ENCODE measurements at regions not wholly inside any gene's neighbourhood (a gene's known extent, or its start where the extent isn't known, plus 50 kb on each side); places are given as distances from the start of the nearest gene placed in this dataset.
"Not testable (repeated sequence)": the region's sequence is repeated elsewhere in the genome, so short reads cannot be mapped to it uniquely, and the experiment has no call there.

DNA sequence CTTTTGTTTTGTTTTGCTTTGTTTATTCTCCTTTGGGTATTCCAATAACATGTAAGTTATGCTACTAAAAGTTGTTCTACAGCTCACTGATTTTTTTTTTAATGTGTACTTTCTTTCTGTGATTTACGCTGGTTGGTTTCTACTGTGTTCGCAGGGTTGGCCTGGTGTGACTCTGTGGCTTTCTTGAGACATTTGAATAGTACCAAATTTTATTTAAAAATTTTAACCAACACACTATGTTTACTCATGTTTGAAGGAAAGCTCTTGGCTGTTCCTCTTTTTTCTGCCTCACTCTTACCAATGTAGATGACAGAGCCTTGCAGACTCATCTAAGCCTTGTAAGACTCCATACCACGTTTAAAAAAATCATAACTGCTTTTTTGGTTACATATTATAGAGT is 1784.9 kb upstream of the DEFB115 start:
- DNase-seq (ENCODE audit: low read depth): no peak
- TF ChIP-seq, protein P1, sequence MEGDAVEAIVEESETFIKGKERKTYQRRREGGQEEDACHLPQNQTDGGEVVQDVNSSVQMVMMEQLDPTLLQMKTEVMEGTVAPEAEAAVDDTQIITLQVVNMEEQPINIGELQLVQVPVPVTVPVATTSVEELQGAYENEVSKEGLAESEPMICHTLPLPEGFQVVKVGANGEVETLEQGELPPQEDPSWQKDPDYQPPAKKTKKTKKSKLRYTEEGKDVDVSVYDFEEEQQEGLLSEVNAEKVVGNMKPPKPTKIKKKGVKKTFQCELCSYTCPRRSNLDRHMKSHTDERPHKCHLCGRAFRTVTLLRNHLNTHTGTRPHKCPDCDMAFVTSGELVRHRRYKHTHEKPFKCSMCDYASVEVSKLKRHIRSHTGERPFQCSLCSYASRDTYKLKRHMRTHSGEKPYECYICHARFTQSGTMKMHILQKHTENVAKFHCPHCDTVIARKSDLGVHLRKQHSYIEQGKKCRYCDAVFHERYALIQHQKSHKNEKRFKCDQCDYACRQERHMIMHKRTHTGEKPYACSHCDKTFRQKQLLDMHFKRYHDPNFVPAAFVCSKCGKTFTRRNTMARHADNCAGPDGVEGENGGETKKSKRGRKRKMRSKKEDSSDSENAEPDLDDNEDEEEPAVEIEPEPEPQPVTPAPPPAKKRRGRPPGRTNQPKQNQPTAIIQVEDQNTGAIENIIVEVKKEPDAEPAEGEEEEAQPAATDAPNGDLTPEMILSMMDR (IDR thresholded peaks at IDR 0.05; ENCODE audit: low read length, missing control alignments): no peak
- no peak overlapping the region for H3K4me3 ChIP-seq (replicated peaks; ENCODE audit: low read depth, low read length)

DNA sequence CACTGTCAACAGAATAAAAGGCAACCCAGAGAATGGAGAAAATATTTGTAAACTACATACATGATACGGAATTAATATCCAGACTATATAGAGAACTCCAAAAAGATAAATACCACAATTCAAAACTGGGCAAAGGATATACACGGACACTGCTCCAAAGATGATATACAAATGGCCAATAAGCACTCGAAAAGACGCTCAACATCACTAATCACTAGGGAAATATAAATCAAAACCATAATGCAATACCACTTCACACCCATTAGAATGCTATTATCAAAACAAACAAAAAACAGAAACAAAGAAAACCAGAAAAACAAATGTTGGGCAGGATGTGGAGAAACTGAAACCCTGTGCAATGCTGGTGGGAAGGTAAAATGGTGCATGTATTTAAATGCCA is 1764.6 kb upstream of the DEFB115 start:
- DNase-seq (ENCODE audit: low read depth); H3K4me3 ChIP-seq (replicated peaks; ENCODE audit: low read depth, low read length): not testable (repeated sequence)

DNA sequence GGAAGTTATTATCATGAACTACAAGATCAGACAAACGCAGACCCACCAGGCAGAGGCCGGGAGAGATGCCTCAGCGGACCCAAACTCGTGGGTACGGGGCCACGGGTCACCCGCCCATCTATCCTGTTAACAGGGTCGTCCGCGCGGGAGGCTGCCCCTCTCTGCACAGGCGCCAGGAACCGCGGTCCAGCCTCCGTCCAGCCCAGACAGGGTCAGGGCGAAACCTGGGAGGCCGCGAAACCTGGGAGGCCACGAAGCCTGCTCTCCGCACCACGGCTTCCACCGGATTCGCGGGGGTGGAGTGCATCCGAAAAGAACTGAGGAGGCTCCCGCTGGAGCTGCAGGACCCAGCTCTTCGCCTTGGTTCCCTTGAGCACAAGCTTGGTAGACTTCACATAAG is 1760.7 kb upstream of the DEFB115 start:
- H3K4me3 ChIP-seq (replicated peaks; ENCODE audit: low read depth, low read length); DNase-seq (ENCODE audit: low read depth): not testable (repeated sequence)

DNA sequence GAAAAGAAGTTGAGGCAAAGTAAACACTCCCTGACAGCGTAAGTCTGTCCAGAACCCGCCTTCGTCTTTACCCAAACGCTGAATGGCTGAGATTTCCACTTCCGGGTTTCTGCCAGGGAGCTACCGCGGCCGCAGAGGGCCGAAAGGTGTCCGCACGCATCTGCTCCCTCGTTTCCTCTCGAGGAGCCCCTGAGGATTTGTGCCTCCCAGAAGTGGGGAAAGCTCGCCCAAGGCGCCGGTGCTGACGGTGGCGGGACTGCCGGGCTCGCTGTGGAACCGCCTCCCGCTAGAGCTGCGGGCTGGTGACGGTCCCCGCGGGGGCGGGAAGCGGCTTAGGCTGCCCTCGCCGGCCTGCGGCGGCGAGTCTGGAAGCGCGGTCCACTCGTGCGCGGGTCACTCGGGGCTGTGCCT is 1760.2 kb upstream of the DEFB115 start:
- TF ChIP-seq, protein P1 (IDR thresholded peaks at IDR 0.05; ENCODE audit: low read length, missing control alignments): no peak
- peak; percentile 1 for DNase-seq (ENCODE audit: low read depth)
- no peak overlapping the region for H3K4me3 ChIP-seq (replicated peaks; ENCODE audit: low read depth, low read length)

DNA sequence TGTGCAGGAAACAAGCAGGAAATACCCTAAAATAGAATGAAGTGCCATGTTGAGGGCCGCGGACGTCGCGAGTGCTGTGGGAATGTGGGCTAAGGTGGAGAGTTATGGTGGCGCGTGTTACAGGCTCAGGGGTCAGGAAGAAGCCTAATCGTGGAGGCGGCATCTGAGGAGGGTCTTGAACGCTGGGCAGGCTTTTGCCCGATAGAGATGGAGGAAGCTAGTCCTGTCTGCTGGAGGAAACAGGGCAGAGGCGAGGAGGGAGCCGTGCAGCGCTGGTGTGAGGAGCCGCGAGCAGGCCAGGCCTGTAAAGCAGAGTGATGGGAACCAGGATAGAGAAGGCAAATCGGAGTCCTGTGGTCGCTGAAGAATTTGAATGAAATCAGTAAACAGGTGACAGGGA is 1759.8 kb upstream of the DEFB115 start:
- DNase-seq (ENCODE audit: low read depth); H3K4me3 ChIP-seq (replicated peaks; ENCODE audit: low read depth, low read length): not testable (repeated sequence)

DNA sequence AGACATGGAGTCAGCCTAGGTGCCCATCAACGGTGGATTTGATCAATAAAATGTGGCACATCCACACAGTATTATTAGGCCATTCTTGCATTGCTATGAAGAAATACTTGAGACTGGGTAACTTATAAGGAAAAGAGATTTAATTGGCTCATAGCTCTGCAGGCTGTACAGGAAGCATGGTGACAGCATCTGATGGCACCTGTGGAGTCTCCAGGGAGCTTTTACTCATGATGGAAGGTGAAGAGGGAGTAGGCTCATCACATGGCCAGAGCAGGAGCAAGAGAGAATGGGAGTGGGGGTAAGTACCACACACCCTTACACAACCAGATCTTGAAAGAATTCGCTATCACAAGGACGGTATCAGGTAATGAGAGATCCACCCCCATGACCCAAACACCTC is 1756.7 kb upstream of the DEFB115 start:
- not testable (repeated sequence) for H3K4me3 ChIP-seq (replicated peaks; ENCODE audit: low read depth, low read length); DNase-seq (ENCODE audit: low read depth)

DNA sequence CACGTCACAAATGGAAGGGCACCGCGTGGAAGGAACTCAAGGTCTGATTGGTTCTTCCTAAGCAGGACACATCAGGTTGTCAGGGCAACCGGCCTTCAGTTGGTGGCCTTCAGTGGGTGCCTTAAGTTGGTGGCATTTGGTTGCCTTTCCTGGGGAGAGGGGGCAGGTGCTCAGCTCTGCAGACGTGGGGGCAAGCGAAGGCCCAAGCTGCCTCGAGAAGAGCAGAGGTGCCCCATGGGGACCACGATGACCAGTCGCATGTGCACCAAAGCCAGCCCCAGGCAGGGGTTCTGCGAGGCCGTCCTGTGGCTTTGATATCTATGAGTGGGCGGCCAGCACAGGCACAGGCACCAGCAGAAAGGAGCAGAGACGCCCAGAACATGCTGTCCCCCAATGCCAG is 1742.8 kb upstream of the DEFB115 start:
- H3K4me3 ChIP-seq (replicated peaks; ENCODE audit: low read depth, low read length); DNase-seq (ENCODE audit: low read depth): not testable (repeated sequence)

DNA sequence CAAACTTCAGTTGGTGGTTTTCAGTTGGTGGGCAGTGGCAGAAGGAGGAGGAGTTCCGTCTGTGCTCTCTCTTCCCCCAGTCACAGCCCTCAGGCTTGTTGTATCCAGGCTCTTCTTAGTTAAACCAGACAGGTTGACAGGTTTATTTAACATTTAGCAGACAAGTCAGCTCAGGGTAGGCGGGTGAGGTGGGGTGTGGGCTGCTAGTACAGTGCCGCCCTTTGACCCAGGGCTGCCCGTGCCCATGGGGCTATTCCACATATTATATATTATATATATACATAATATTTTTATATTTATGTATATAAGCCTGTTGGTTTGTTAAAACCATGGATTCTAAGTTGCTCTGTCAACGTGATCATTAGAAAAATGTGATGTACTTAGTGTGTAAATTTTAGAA is 1740.6 kb upstream of the DEFB115 start:
- not testable (repeated sequence) for H3K4me3 ChIP-seq (replicated peaks; ENCODE audit: low read depth, low read length); DNase-seq (ENCODE audit: low read depth)

DNA sequence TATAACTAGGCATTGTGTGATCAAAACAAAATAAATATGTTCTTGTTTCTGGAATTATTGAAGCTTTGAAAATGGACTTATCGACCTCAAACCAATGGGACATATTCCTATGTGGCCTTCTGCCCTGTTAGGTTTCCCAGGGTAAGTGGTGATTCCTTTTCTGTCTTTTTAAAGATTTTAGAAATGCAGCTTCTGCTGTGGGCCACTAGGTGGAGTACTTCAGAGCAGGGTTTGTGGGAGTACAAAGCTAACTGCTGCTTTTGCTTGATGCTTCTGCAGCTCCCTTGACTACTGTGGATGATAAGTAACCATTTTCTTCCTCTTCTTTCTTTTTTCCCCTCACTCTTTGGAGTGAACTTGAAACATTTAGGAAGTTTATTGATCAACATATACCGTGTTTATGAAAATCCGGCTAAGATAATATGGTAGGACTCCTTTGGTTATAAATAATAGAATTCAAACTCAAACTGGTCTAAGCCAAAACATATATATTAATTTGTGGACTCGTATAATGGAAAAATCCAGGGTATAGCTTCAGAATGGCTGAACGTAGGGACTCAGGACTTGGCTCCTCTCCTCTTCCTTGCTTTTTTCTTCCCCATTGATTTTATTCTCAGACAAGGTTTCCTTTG is 1737.7 kb upstream of the DEFB115 start:
- H3K4me3 ChIP-seq (replicated peaks; ENCODE audit: low read depth, low read length); DNase-seq (ENCODE audit: low read depth): not testable (repeated sequence)
- TF ChIP-seq, protein P1 (IDR thresholded peaks at IDR 0.05; ENCODE audit: low read length, missing control alignments): peak; percentile 11

DNA sequence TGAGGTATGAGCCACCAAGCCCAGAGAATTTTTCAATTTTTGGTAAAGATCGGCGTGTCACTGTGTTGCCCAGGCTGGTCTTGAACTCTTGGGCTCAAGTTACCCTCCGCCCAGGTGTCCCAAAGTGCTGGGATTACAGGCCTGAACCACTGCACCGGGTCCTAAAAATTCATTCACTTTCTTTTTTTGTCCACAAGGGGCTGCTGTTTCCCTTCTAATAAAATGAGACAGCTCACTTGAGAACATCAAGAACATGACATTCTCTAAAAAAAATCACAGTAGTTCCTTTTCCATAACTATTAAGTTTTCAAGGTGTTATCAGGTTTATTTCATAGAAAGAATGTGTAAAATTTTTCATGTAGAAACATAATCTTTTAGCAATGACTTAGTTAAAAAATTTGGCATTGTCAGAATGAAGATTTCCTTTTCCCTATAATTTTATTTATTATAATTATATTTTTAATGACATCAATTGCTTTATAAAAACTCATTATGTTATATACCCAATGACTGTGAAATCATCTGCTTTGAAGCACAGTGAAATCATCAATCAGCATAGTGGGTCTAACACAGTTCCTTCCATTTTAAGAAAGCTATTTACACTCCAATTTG is 1723.8 kb upstream of the DEFB115 start:
- not testable (repeated sequence) for H3K4me3 ChIP-seq (replicated peaks; ENCODE audit: low read depth, low read length); DNase-seq (ENCODE audit: low read depth)

DNA sequence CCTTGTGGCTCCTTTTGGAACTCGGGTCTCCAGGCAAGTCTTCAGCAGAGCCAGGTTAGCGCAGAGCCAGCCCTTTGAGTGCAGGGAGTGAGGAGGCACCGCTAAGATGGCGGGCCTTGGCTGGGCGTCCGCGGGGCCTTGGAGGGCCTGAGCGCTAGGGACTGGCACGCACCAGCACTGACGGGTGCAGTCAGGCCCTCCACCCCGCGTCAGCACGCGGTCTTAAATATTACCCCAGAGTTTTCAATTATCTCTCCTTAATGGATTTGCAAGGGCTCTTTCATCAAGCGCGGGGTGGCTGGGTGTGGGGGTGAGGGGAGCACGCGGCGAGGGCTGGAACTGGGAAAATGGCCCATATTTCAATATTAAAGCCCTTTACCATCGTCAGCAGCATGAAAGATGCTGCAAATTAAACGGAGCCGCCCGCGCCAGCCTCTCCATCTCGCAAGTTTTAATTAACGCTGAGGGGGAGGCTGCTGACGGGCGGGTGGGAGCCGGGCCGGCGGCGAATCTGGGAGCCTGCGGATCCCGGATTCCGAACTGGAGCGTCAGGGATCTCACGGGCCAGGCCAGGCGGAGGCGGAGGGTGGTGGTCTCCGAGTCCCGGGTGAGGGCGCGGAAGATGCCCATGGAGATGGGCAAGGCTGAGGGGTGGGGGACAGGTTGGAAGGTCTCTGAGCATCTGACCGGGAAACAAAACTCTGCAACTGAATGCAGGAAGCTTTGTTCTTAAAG is 1690.4 kb upstream of the DEFB115 start:
- DNase-seq (ENCODE audit: low read depth): not testable (repeated sequence)

DNA sequence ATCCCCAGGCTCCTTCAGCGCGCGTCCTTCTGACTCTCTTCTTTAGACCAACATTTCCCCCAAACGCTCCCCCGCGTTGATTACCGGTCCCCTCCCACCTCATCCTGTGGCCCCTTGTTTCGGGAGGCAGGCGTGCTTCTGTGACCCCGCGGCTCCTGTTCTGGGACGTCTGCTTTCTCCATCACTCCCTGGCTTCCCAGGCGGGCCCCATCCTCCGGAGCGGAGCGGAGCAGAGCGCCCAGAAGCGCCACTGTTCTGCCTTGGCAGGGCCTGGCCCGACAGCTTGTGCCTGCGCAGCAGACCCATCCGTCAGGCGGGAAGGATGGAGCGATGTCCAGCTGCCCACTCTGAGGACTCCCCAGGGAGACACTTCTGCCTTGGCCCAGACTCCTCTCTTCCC is 1689.8 kb upstream of the DEFB115 start:
- DNase-seq (ENCODE audit: low read depth): not testable (repeated sequence)

More for the DNA sequence above, 1690.4 kb upstream of the DEFB115 start:
- not testable (repeated sequence) for H3K4me3 ChIP-seq (replicated peaks; ENCODE audit: low read depth, low read length)

DNA sequence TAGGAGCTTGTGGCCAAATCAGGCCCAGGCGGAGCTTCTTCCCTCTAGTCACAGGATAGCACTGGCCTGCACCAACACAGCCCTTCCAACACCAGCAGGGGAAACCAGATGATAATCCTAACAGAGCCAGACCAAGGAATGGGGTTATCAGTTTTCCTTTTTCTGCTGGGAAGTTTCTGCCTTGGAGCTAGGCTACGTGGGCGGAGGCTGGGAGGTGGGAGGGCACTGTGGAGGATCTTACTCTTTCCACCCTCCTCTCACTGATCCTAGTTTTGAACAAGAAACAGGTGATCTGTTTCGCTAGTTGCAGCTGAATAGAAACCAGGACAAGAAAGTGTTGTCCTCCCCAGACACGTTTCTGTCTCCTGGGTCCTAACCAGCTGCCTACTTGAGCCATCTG is 1687.3 kb upstream of the DEFB115 start:
- not testable (repeated sequence) for DNase-seq (ENCODE audit: low read depth); H3K4me3 ChIP-seq (replicated peaks; ENCODE audit: low read depth, low read length)

More for the DNA sequence above, 1689.8 kb upstream of the DEFB115 start:
- H3K4me3 ChIP-seq (replicated peaks; ENCODE audit: low read depth, low read length): not testable (repeated sequence)

DNA sequence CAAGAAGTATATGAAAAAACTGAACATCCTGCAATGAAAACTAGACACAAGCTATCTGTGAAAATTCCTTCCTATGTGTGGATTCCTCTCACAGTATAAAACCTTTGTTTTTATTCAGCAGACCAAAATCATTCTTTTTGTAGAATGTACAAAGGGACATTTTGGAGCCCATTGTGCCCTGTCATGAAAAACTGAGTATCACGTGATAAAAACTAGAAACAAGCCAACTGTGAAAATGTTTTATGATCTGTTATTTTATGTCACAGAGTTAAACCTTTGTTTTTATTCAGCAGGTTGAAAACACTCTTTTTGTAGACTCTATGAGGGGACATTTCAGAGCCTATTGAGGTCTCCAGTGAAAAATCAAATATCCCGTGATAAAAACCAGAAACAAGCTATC is 1667.9 kb upstream of the DEFB115 start:
- H3K4me3 ChIP-seq (replicated peaks; ENCODE audit: low read depth, low read length); DNase-seq (ENCODE audit: low read depth): not testable (repeated sequence)

DNA sequence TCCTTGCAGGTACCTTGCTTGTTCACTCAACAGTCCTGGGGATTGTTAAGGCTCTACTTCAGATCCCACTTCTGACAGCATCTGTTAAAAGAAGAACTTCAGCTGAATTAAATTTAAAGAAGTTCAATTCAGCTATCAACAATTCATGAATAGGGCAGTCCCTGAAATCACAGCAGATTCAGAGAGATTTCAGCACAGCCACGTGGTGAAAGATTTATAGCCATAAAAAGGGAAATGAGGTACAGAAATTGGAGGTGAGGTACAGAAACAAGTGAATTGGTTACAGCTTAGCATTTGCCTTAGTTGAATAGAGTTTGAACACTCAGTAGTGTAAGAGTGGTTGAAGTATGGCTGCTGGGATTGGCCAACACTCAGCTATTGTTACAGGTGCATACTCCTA is 1653.3 kb upstream of the DEFB115 start:
- not testable (repeated sequence) for DNase-seq (ENCODE audit: low read depth); H3K4me3 ChIP-seq (replicated peaks; ENCODE audit: low read depth, low read length)
